ENCODE measurements at regions not wholly inside any gene's neighbourhood (a gene's known extent, or its start where the extent isn't known, plus 50 kb on each side); places are given as distances from the start of the nearest gene placed in this dataset.

- TF ChIP-seq ZHX1 (CRISPR knock-in tag; IDR thresholded peaks at IDR 0.05; ENCODE audit: low read depth) = no peak
Measured at GRCh38 chr1:30462166-30462565, 261.2 kb downstream of the MATN1 start (continued).

GRCh38 chr1:30461640-30462039 lies 261.7 kb downstream of the MATN1 start:
- Histone ChIP-seq H3K27me3 (ENCODE audit: control insufficient read depth in 1 of 2, insufficient read depth in 2 of 2, low read length in 2 of 2) (peaks cover 0 to 7% of the 10 kb centered on the region in 2 experiments; a peak in 1 of 5 replicates), H3K36me3 (replicated peaks in 1 of 2; ENCODE audit: control insufficient read depth in 1 of 2, insufficient read depth in 2 of 2, low read length in 2 of 2) (no peaks in the 10 kb centered on the region), H3K9me3 (ENCODE audit: low read length) (no peaks in the 10 kb centered on the region), H4K20me1 (ENCODE audit: insufficient read depth, low read length) (no peaks in the 10 kb centered on the region), H3K27ac (ENCODE audit: extremely low read length, insufficient read depth, low read length) (no peak overlapping the region), H3K4me2 (ENCODE audit: low read depth, low read length) (no peak overlapping the region), H3K4me1 (ENCODE audit: insufficient read depth, low read length) (no peaks in the 10 kb centered on the region), H3K4me3 (replicated peaks in 1 of 3; ENCODE audit: insufficient read depth in 1 of 3, low read depth in 2 of 3, low read length in 3 of 3) (no peak overlapping the region), H3K9ac (ENCODE audit: insufficient read depth, low read depth, low read length) (no peak overlapping the region), H2AFZ (ENCODE audit: low read length) (no peak overlapping the region), H3K79me2 (ENCODE audit: insufficient read depth, low read length) (no peaks in the 10 kb centered on the region)
- BruUV-seq (replicated peaks) = no TSS peak
- CTCF ChIA-PET (ENCODE audit: low intra/inter-chr PET ratio, low total read pairs) = no interaction called here
- intact Hi-C loops (cut with micrococcal nuclease; ENCODE audit: unreplicated experiment) (no loop called here), in situ Hi-C loops (cut with HindIII; ENCODE audit: extremely low pct_ligation_motif_present, low pct_unique_long_range_greater_than_20kb) (no loop called here)
- ATAC-seq = no peak
- POLR2A ChIA-PET = no interaction called here
- TF ChIP-seq ELF4 (CRISPR knock-in tag; IDR thresholded peaks at IDR 0.05; ENCODE audit: borderline replicate concordance) (no peak), ATM (IDR thresholded peaks at IDR 0.05; ENCODE audit: borderline replicate concordance) (no peak), ELK4 (CRISPR knock-in tag; IDR thresholded peaks at IDR 0.05; ENCODE audit: borderline replicate concordance) (no peak), ZNF660 (CRISPR knock-in tag; IDR thresholded peaks at IDR 0.05; ENCODE audit: borderline replicate concordance, low read depth) (no peak), TBP (CRISPR knock-in tag; IDR thresholded peaks at IDR 0.05) (no peak), RXRA (CRISPR knock-in tag; IDR thresholded peaks at IDR 0.05) (no peak), MYC (CRISPR knock-in tag; IDR thresholded peaks at IDR 0.05; ENCODE audit: borderline replicate concordance) (no peak), ARID5B (CRISPR knock-in tag; IDR thresholded peaks at IDR 0.05) (no peak), ZBTB43 (CRISPR knock-in tag; conservative IDR thresholded peaks at IDR 0.05) (no peak), ESRRA (CRISPR knock-in tag; IDR thresholded peaks at IDR 0.05; ENCODE audit: low read depth) (no peak), SUZ12 (IDR thresholded peaks at IDR 0.05; ENCODE audit: low read depth, low read length) (no peak), ZBTB25 (CRISPR knock-in tag; IDR thresholded peaks at IDR 0.05) (no peak), SP140L (CRISPR knock-in tag; IDR thresholded peaks at IDR 0.05; ENCODE audit: borderline replicate concordance) (no peak)
- DNase-seq (ENCODE audit: low spot score) = no peak
- FAIRE-seq = no peak
